ENCODE measurements at regions not wholly inside any gene's neighbourhood (a gene's known extent, or its start where the extent isn't known, plus 50 kb on each side); places are given as distances from the start of the nearest gene placed in this dataset.

DNA sequence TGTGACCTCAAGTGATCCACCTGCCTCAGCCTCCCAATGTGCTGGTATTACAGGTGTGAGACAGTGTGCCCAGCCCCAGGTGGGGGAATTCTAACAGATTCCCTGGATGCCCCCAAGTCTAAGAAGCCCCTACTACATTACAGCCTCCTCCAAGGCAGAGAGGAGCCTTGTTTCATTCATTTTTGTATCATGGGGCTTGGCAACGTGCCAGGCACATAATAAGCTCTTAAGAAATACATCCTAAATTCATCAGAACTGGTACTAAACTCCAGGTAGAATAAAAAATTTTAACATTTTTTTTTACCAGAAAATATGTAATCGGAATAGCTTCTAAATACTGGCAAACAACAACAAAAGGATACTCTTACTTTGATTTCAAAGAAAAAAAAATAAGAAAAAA is 127.1 kb downstream of the CHIC2 start:
- H3K27me3 ChIP-seq (ENCODE audit: control insufficient read depth, insufficient read depth, low read length), result no peaks in the 10 kb centered on the region
- POLR2A ChIA-PET, result no interaction called here
- CTCF ChIA-PET, result interaction anchor here (0.6 to 0.7 kb wide), 2 partner anchors 231 to 486 kb away, joined by 3 read pairs; no protein-coding TSS in a partner anchor
- TF ChIP-seq, protein P1, sequence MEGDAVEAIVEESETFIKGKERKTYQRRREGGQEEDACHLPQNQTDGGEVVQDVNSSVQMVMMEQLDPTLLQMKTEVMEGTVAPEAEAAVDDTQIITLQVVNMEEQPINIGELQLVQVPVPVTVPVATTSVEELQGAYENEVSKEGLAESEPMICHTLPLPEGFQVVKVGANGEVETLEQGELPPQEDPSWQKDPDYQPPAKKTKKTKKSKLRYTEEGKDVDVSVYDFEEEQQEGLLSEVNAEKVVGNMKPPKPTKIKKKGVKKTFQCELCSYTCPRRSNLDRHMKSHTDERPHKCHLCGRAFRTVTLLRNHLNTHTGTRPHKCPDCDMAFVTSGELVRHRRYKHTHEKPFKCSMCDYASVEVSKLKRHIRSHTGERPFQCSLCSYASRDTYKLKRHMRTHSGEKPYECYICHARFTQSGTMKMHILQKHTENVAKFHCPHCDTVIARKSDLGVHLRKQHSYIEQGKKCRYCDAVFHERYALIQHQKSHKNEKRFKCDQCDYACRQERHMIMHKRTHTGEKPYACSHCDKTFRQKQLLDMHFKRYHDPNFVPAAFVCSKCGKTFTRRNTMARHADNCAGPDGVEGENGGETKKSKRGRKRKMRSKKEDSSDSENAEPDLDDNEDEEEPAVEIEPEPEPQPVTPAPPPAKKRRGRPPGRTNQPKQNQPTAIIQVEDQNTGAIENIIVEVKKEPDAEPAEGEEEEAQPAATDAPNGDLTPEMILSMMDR (IDR thresholded peaks at IDR 0.05; ENCODE audit: low read depth, low read length), result no peak
- DNase-seq (ENCODE audit: low read depth, low spot score), result no peak
- no peaks in the 10 kb centered on the region; the same call in 1 of the 2 replicates for H3K9me3 ChIP-seq (ENCODE audit: control insufficient read depth, insufficient read depth, low read length)
- H3K4me3 ChIP-seq (ENCODE audit: low read depth, low read length), result no peak overlapping the region
- no peak overlapping the region for H3K27ac ChIP-seq (ENCODE audit: low read depth, low read length)

DNA sequence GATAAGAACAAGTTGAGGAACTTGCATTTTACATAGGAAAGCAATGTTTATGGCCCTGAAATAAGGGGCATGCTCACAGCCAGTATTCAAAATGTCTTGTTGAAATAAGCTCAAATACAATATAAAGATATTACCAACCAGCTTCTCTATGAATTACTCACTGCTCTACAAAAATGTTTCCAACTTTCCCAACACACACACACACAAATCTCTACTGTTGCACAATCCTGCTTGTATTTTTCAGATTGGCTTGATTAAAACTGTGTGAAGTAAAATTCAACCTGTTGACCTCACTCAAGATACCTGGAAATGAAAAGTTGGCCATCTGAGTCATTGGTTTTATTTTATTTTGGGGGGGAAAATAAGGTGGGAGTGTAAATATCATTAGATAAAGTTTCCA is 128.6 kb downstream of the CHIC2 start:
- TF ChIP-seq, protein P1 (IDR thresholded peaks at IDR 0.05; ENCODE audit: low read depth, low read length), result no peak
- Histone ChIP-seq H3K27me3 (ENCODE audit: control insufficient read depth, insufficient read depth, low read length) (no peaks in the 10 kb centered on the region), H3K4me3 (ENCODE audit: low read depth, low read length) (no peak overlapping the region), H3K9me3 (ENCODE audit: control insufficient read depth, insufficient read depth, low read length) (no peaks in the 10 kb centered on the region; the same call in 1 of the 2 replicates), H3K27ac (ENCODE audit: low read depth, low read length) (no peak overlapping the region)
- ChIA-PET POLR2A (interaction anchor here (0.9 to 1.3 kb wide), 2 partner anchors 21 to 27 kb away, joined by 3 read pairs; no protein-coding TSS in a partner anchor), CTCF (no interaction called here)
- DNase-seq (ENCODE audit: low read depth, low spot score), result peak; percentile 32

DNA sequence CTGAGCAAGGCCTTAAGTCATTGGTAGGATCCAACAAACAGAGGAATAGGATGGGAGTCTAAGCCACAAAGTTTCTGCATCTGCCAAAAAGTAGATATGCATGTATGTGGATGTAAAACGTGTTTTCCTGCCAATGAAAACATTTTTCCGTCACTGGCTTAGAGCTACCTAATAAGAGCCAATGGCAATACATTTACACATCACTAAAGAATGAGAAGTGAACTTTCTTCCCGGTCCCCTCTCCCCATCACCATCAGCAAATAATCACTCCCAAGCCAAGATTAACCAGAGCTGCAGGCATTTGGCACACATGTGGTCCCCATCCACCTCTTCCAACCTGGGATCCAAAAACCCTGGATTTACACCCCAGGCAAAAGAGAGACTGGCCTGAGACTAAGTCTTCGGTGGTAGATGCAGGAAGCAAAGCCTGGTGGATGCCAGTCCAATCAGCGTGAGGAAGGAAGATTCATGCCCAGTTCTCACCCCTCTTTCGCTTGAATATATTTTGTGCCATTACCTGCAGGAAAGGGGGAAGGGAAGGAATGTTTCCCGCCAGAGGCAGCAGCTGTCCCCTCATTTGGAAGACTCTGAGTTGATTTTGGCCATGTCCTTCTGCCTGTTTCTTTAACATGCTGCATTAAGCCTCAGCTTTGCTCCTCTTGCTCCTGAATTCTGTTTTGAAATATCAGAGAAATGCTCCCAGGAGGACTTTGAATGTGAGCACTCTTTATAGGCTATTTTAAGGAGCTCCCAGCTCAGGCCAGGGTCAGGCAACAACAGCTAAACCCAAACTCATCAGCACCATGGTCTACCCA is 131.4 kb downstream of the CHIC2 start:
- H3K27ac ChIP-seq (ENCODE audit: low read depth, low read length), result peak overlapping the region; percentile 43

DNA sequence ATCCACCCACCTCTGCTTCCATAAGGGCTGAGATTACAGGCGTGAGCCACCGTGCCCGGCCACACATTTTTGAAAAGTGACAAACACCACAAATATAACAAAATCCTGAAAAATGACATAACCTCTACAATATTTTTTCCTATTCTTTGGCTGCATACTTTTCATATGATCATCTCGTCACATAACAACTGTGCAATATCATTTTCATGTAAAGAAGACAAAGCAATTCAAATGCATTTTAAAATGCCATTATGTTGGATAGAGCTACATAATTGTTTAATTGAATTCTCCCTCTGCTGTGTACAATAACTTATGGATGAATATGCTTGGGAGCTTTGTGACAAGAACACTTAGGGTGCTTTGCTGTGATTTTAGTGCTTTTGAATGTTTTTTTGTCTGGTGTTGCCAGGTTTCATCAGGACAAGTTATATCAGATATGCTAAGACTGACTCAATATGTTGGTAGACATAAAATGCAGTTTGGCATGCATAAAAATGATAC is 132.9 kb downstream of the CHIC2 start:
- H3K27me3 ChIP-seq (ENCODE audit: control insufficient read depth, insufficient read depth, low read length), result no peaks in the 10 kb centered on the region
- H3K4me3 ChIP-seq (ENCODE audit: low read depth, low read length), result no peak overlapping the region
- ChIA-PET POLR2A (interaction anchor here (1.5 kb wide), 1 partner anchor 12 kb away, joined by 3 read pairs; no protein-coding TSS in a partner anchor), CTCF (interaction anchor here (0.6 to 4.1 kb wide), 8 partner anchors 11 to 303 kb away, joined by 3 to 22 read pairs (median 7); no protein-coding TSS in a partner anchor)
- peaks cover 2% of the 10 kb centered on the region for H3K9me3 ChIP-seq (ENCODE audit: control insufficient read depth, insufficient read depth, low read length)
- H3K27ac ChIP-seq (ENCODE audit: low read depth, low read length), result no peak overlapping the region
- TF ChIP-seq, protein P1 (IDR thresholded peaks at IDR 0.05; ENCODE audit: low read depth, low read length), result no peak
- no peak for DNase-seq (ENCODE audit: low read depth, low spot score)

More for the DNA sequence above, 131.4 kb downstream of the CHIC2 start:
- no peak overlapping the region for H3K4me3 ChIP-seq (ENCODE audit: low read depth, low read length)
- H3K9me3 ChIP-seq (ENCODE audit: control insufficient read depth, insufficient read depth, low read length), result peaks cover 2% of the 10 kb centered on the region
- TF ChIP-seq, protein P1 (IDR thresholded peaks at IDR 0.05; ENCODE audit: low read depth, low read length), result no peak
- peak; percentile 92 for DNase-seq (ENCODE audit: low read depth, low spot score)
- CTCF ChIA-PET, result interaction anchor here (0.6 to 1.1 kb wide), 2 partner anchors 108 to 226 kb away, joined by 3 to 8 read pairs; no protein-coding TSS in a partner anchor
- POLR2A ChIA-PET, result interaction anchor here (0.6 to 1.5 kb wide), 3 partner anchors 11 to 298 kb away, joined by 3 to 12 read pairs (median 3); no protein-coding TSS in a partner anchor
- no peaks in the 10 kb centered on the region for H3K27me3 ChIP-seq (ENCODE audit: control insufficient read depth, insufficient read depth, low read length)
